ENCODE measurements at regions not wholly inside any gene's neighbourhood (a gene's known extent, or its start where the extent isn't known, plus 50 kb on each side); places are given as distances from the start of the nearest gene placed in this dataset.

- no peaks in the 10 kb centered on the region for H3K9me3 ChIP-seq (ENCODE audit: control insufficient read depth in 2 of 3, insufficient read depth in 1 of 3, low read length in 3 of 3)
- H3K36me3 ChIP-seq (ENCODE audit: control insufficient read depth in 2 of 3, insufficient read depth in 3 of 3, low read length in 3 of 3): no peaks in the 10 kb centered on the region
- TF ChIP-seq, protein P1, sequence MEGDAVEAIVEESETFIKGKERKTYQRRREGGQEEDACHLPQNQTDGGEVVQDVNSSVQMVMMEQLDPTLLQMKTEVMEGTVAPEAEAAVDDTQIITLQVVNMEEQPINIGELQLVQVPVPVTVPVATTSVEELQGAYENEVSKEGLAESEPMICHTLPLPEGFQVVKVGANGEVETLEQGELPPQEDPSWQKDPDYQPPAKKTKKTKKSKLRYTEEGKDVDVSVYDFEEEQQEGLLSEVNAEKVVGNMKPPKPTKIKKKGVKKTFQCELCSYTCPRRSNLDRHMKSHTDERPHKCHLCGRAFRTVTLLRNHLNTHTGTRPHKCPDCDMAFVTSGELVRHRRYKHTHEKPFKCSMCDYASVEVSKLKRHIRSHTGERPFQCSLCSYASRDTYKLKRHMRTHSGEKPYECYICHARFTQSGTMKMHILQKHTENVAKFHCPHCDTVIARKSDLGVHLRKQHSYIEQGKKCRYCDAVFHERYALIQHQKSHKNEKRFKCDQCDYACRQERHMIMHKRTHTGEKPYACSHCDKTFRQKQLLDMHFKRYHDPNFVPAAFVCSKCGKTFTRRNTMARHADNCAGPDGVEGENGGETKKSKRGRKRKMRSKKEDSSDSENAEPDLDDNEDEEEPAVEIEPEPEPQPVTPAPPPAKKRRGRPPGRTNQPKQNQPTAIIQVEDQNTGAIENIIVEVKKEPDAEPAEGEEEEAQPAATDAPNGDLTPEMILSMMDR (IDR thresholded peaks at IDR 0.05; ENCODE audit: borderline replicate concordance, extremely low read depth, insufficient read depth): no peak
- H3K27ac ChIP-seq (ENCODE audit: low read depth in 2 of 2, low read length in 2 of 2): no peak overlapping the region
- peak; percentile 23 for FAIRE-seq
- H3K9ac ChIP-seq (ENCODE audit: low read length in 3 of 3): no peak overlapping the region
- H3K4me1 ChIP-seq (ENCODE audit: control insufficient read depth in 2 of 3, insufficient read depth in 2 of 3, low read depth in 1 of 3, low read length in 3 of 3): no peaks in the 10 kb centered on the region
- DNase-seq: no peak
- H3K4me3 ChIP-seq (ENCODE audit: low read length in 3 of 3): no peak overlapping the region
- no peaks in the 10 kb centered on the region for H3K27me3 ChIP-seq (ENCODE audit: control insufficient read depth, insufficient read depth, low read length)
- intact Hi-C loops (cut with DNase I): no loop called here
These were observed 200.6 kb upstream of the PGRMC2 start for GRCh38 chr4:128488055-128488705.

DNA sequence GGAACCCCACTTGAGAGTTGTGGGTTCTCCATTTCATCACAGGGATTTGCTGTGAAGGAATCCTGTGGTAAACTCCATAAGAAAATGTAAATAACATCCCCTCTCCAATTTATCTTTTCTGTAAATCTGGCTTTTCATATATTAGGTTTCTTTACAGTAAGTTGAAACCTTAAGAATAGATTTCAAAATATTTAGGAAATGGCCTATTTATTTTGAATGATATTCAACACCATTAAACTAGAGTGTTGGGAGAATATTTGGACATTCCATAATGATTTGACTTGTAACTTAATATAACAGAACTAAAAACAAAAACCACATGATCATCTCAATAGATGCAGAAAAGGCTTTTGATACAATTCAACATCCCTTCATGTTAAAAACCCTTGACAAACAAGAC is 197.3 kb upstream of the PGRMC2 start:
- Histone ChIP-seq H3K4me1 (ENCODE audit: control insufficient read depth in 2 of 3, insufficient read depth in 2 of 3, low read depth in 1 of 3, low read length in 3 of 3) (no peaks in the 10 kb centered on the region), H3K27ac (ENCODE audit: low read depth in 2 of 2, low read length in 2 of 2) (no peak overlapping the region), H3K9ac (ENCODE audit: low read length in 3 of 3) (no peak overlapping the region), H3K36me3 (ENCODE audit: control insufficient read depth in 2 of 3, insufficient read depth in 3 of 3, low read length in 3 of 3) (no peaks in the 10 kb centered on the region), H3K27me3 (ENCODE audit: control insufficient read depth, insufficient read depth, low read length) (no peaks in the 10 kb centered on the region), H3K4me3 (ENCODE audit: low read length in 3 of 3) (no peak overlapping the region), H3K9me3 (ENCODE audit: control insufficient read depth in 2 of 3, insufficient read depth in 1 of 3, low read length in 3 of 3) (no peaks in the 10 kb centered on the region)
- TF ChIP-seq, protein P1 (IDR thresholded peaks at IDR 0.05; ENCODE audit: borderline replicate concordance, extremely low read depth, insufficient read depth): no peak
- DNase-seq: no peak
- intact Hi-C loops (cut with DNase I): no loop called here
- no peak for FAIRE-seq

- no peak overlapping the region for H3K9ac ChIP-seq (ENCODE audit: low read length in 3 of 3)
- no peaks in the 10 kb centered on the region for H3K27me3 ChIP-seq (ENCODE audit: control insufficient read depth, insufficient read depth, low read length)
- no peaks in the 10 kb centered on the region for H3K9me3 ChIP-seq (ENCODE audit: control insufficient read depth in 2 of 3, insufficient read depth in 1 of 3, low read length in 3 of 3)
- DNase-seq: peak in 1 of 5 donors; percentile 7
- intact Hi-C loops (cut with DNase I): no loop called here
- H3K4me3 ChIP-seq (ENCODE audit: low read length in 3 of 3): no peak overlapping the region
- H3K36me3 ChIP-seq (ENCODE audit: control insufficient read depth in 2 of 3, insufficient read depth in 3 of 3, low read length in 3 of 3): no peaks in the 10 kb centered on the region
- no peak for FAIRE-seq
- TF ChIP-seq, protein P1 (IDR thresholded peaks at IDR 0.05; ENCODE audit: borderline replicate concordance, extremely low read depth, insufficient read depth): no peak
- H3K4me1 ChIP-seq (ENCODE audit: control insufficient read depth in 2 of 3, insufficient read depth in 2 of 3, low read depth in 1 of 3, low read length in 3 of 3): no peaks in the 10 kb centered on the region
- H3K27ac ChIP-seq (ENCODE audit: low read depth in 2 of 2, low read length in 2 of 2): no peak overlapping the region
These were observed 196.2 kb upstream of the PGRMC2 start for GRCh38 chr4:128483816-128484215.

DNA sequence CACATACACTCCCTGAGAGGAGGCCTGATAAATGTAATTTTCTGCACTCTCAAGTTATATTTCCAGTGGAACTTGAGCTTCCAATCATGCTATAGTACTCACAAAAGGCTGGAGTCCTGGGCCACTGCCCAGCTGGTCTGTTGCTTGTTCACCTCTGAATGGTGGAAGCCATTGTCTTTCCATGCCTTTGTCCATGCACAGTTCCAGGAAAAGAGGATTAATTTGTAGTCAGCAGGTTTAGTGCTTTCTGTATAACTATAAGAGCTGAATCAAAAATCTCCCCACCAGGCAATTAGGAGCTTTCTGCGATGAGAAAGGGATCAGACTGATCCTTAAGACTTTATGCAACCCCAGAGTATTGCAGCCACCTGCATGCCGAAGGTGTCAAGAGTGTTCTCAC is 195.4 kb upstream of the PGRMC2 start:
- H3K4me1 ChIP-seq (ENCODE audit: control insufficient read depth in 2 of 3, insufficient read depth in 2 of 3, low read depth in 1 of 3, low read length in 3 of 3): no peaks in the 10 kb centered on the region
- no peaks in the 10 kb centered on the region for H3K27me3 ChIP-seq (ENCODE audit: control insufficient read depth, insufficient read depth, low read length)
- no peak for DNase-seq
- no peaks in the 10 kb centered on the region for H3K36me3 ChIP-seq (ENCODE audit: control insufficient read depth in 2 of 3, insufficient read depth in 3 of 3, low read length in 3 of 3)
- intact Hi-C loops (cut with DNase I): no loop called here
- H3K9ac ChIP-seq (ENCODE audit: low read length in 3 of 3): no peak overlapping the region
- no peak for FAIRE-seq
- no peak overlapping the region for H3K27ac ChIP-seq (ENCODE audit: low read depth in 2 of 2, low read length in 2 of 2)
- TF ChIP-seq, protein P1 (IDR thresholded peaks at IDR 0.05; ENCODE audit: borderline replicate concordance, extremely low read depth, insufficient read depth): no peak
- no peaks in the 10 kb centered on the region for H3K9me3 ChIP-seq (ENCODE audit: control insufficient read depth in 2 of 3, insufficient read depth in 1 of 3, low read length in 3 of 3)
- no peak overlapping the region for H3K4me3 ChIP-seq (ENCODE audit: low read length in 3 of 3)
